Activated CD4-positive, alpha-beta T cell treated with anti-CD3 and anti-CD28 coated beads, Interleukin-2, Interleukin-4, amounts not matched to agents 100 ng/mL and 50 ng/mL, durations not matched to agents 16 hours and 8 hours (primary cell): ENCODE measurements at regions not wholly inside any gene's neighbourhood (a gene's known extent, or its start where the extent isn't known, plus 50 kb on each side); places are given as distances from the start of the nearest gene placed in this dataset.

Source experiments
- DNase-seq: peaks from one replicate; pipeline ENCODE4 v3.0.0-alpha.2; 2020; ENCODE audit warnings: low spot score

- no peak for DNase-seq
Observed at GRCh38 chr3:187951452-187952190, 202.3 kb upstream of the LPP start.

GRCh38 chr3:187952849-187953248 is 201.1 kb upstream of the LPP start:
- no peak for DNase-seq

DNA sequence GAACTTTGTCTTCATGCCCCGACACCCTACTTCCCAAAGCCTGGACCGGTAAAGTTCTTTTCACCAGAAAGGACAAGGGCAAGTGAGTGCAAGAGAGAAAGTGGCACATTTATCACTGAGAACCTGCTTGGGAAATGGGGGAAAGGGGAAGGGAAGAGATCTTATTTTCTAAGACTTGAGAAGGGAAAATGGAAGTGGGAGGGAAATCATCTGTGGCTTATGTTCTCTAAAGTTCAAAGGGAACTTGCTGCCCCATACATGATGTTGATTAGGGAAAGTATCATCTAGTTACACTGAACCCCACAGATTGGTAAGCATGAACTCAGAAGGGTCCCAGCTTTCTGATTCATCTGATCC is 199.5 kb upstream of the LPP start:
- no peak for DNase-seq

DNA sequence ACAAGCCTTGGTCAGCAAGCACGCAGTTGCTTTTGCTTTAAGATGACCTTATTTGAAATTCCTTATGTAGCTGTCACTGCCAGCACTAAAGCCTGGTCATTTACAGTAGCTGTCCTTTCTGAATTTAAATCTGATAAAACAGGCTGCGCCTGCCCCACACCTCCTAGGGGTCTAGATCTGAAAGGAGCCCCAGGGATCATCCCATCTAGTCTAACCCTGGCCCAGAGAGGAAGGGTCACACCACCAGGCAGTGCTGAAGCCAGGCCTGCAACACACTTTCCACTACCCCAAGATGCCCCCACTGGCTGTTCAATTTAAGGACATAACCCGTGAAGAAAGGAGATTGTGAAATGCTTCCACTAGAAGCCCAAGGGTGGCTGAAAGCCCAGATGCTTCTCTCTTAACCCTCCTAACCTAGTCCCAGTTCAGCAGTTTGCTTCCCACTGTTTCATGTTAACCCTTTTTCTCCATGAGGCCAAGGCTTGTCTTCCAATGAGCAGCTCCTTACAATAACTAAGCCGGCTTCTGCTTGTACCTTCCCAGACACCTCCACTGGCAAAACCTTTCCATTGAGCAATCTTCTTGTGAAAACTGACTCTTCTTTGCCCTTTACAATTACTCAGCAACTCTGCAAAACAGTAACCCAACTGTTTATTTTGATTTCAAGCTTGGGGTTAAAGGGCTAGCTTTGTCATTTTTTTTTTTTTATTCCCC is 198.9 kb upstream of the LPP start:
- no peak for DNase-seq

GRCh38 chr3:187955587-187955952 is 198.4 kb upstream of the LPP start:
- no peak for DNase-seq

GRCh38 chr3:187957165-187957581 is 196.8 kb upstream of the LPP start:
- DNase-seq: no peak

- DNase-seq: no peak
Observed at GRCh38 chr3:187957582-187957981, 196.4 kb upstream of the LPP start.

GRCh38 chr3:187958432-187959003 is 195.4 kb upstream of the LPP start:
- peak; percentile 53 for DNase-seq

GRCh38 chr3:187960820-187961219 is 193.1 kb upstream of the LPP start:
- DNase-seq: no peak

DNA sequence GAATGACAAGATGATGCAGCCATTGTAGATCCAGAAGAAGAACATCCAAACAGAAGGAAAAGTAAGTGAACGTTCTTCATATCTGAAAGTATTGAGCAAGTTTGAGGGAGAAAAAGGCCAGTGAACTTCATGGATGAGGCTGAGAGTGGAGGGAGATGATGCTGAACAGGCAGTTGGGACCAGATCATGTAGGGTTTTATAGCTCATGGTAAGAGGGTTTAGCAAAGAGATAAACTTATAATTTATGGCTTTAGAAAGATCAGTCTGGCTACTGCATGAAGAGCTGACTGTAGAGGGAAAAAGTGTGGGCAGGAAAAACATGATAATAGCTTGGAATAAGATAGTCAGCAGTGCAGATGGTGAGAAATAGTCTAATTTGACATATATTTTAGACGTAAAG is 192.6 kb upstream of the LPP start:
- DNase-seq: no peak

- DNase-seq: peak; percentile 55
Observed at GRCh38 chr3:187963003-187963676, 190.8 kb upstream of the LPP start.

GRCh38 chr3:187963677-187964385 is 190.1 kb upstream of the LPP start:
- DNase-seq: no peak

DNA sequence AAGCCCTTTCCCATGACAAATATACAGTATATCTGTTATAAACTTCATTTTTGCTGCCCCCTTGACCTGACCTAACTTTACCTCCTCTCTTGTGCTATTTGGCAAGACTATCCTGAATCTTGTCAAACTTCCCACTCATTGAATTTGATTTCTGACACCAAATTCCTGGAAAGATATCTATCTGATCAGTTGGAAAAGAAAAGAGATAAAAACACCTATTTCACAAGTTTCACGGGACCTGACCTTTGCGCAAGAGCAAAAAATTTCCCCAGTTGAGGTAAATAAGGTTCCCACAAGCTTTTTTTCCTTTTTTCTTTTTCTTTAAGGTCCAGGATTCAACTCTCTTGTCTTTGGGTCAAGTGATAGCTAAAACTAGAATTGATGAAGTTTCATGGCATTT is 189.2 kb upstream of the LPP start:
- no peak for DNase-seq

DNA sequence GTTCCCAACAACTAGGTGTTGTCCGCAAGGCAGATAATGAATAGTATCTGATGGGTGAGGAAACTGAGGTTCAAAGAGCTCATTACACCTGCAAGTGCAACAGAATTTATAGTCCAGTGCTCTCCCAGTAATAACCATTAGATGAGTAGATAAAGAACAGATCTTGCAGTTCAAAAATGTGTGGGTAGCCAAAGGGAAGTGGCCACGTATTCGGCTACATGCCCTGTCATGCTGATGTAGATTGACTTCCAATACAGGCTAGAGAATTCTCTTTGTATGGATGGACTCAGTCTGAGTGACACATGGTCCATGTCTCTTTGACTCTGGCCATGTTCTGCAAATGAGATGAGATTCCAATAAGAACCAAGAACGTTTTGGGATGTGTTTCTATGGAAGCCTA is 187.9 kb upstream of the LPP start:
- no peak for DNase-seq

DNA sequence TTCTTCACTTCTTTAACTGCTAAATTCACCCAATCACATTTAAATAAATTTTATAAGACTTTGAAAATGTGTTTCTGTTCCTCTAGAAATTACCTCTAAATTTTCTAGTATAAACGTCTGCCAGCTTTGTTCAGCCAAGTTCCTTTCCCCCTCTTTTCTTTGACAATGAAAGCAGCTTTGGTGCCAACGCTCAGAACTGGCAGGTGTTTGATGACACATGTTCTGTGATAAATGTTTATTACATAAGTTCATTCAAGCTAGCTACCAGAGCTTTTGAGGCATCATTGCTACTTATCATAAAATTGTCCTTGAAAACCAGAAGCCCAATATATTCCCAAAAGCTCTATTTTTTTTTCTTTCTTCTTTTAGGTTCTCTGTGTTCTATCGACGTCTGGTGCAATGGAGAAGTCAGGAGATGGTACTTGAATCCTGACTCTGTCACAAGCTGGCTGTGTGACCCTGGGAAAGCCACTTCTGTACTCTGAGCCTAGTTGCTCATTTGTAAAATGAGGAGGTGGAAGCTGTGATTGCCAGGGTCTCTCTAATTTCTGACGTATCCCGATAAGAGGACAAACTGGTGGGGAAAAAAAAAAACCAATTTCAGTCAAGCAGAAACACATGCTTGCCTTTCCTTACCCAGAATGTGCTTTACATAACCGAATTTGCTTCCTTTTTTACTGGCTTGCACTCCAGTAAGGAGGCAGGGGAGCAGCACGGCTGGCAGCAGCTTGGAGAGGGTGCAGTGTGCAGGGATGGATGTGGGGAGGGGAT is 187.1 kb upstream of the LPP start:
- no peak for DNase-seq

DNA sequence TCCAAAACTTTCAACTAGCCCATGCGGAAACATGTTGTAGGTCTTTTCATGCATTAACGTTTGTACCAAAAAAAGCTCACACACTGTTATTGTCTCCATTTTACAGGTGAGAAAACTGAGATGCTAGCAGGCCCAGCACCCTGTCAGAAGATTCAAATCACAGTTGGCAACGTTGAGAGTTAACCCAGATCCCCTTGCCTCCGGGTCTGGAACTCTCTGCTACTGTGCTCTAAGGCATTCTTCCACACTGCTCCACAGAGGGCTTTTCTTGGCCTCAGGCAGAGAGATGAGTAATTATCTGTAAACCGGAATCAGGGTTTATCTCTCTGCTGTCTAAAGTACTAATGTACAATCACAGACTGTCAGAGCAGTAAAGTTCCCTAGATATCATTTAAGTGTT is 186.0 kb upstream of the LPP start:
- no peak for DNase-seq

- no peak for DNase-seq
Observed at GRCh38 chr3:187968883-187969580, 184.9 kb upstream of the LPP start.

GRCh38 chr3:187969581-187969950 is 184.4 kb upstream of the LPP start:
- DNase-seq: no peak

- DNase-seq: no peak
Observed at GRCh38 chr3:187970106-187970505, 183.9 kb upstream of the LPP start.

DNA sequence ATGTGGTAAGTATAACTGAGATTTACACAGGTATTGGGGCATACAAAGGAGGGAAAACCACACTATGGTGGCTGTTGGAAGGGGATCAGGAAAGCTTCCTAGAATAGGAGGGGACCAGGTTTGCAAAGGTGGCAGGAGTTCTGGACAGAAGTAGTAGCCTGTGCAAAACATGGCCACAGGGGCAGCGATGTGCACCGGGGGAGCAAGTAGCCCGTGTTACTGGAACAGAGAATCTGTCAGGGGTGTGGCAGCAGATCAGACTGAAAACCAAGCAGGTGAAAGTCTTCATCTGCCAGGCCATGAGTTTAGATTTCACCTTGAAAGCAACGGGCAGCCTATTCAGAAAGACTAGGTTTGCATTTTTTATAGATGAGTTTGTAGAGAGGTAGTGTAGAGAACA is 182.3 kb upstream of the LPP start:
- DNase-seq: no peak

DNA sequence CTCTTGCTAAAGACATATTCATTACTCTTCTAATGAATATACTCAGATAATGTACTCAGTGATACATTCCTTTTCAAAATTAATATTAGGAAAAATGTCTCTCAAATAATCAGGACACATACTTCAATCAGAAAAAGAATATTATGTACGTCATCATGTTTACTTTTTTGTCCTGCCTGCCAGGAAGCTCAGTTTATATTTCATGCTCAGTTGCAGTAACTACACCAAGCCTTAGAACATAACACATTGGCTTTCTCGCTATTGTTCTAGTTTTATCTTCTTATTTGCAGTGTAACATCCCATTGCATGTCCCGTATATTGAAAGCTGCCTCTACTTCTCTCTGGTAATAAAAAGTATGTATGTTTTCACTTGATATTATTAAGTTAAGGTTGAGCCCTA is 181.5 kb upstream of the LPP start:
- DNase-seq: no peak
